Epithelial cell of esophagus (primary cell): ENCODE measurements at regions not wholly inside any gene's neighbourhood (a gene's known extent, or its start where the extent isn't known, plus 50 kb on each side); places are given as distances from the start of the nearest gene placed in this dataset.
A peak's percentile ranks its signal among the peaks of the same experiment; 100 is the strongest.

Source experiments
- DNase-seq: peaks from one replicate; pipeline ENCODE4 v3.0.0; 2010; ENCODE audit warnings: low read depth
- H3K4me3 ChIP-seq: 2 replicates; pipeline ENCODE4 v1.5.1; 2011; ENCODE audit warnings: mild to moderate bottlenecking, low read length, control low read depth
- CTCF ChIP-seq: IDR thresholded peaks from 2 replicates; pipeline ENCODE4 v1.5.1; 2011; ENCODE audit warnings: low read depth, mild to moderate bottlenecking, low read length, control low read depth, inconsistent platforms; ENCODE audit not compliant: insufficient read depth; ENCODE audit errors: missing control alignments

- no peak for DNase-seq
- no peak overlapping the region for H3K4me3 ChIP-seq
- no peak for TF ChIP-seq CTCF
Observed at GRCh38 chr22:27388090-27388600, 413.4 kb downstream of the MN1 start.

- no peak overlapping the region for H3K4me3 ChIP-seq
- DNase-seq: no peak
- TF ChIP-seq CTCF: no peak
Observed at GRCh38 chr22:27389727-27390075, 411.9 kb downstream of the MN1 start.

GRCh38 chr22:27391092-27391770, 410.3 kb downstream of the MN1 start:
- H3K4me3 ChIP-seq: no peak overlapping the region
- no peak for DNase-seq
- TF ChIP-seq CTCF: no peak

- peak; percentile 88 for DNase-seq
- no peak for TF ChIP-seq CTCF
- H3K4me3 ChIP-seq: no peak overlapping the region
Observed at GRCh38 chr22:27393371-27393770, 408.2 kb downstream of the MN1 start.

GRCh38 chr22:27394806-27395404, 406.7 kb downstream of the MN1 start:
- no peak for DNase-seq
- TF ChIP-seq CTCF: no peak
- no peak overlapping the region for H3K4me3 ChIP-seq

- no peak for TF ChIP-seq CTCF
- no peak overlapping the region for H3K4me3 ChIP-seq
- DNase-seq: no peak
Observed at GRCh38 chr22:27397036-27397953, 404.3 kb downstream of the MN1 start.
